HepG2 (cell line): ENCODE measurements at regions not wholly inside any gene's neighbourhood (a gene's known extent, or its start where the extent isn't known, plus 50 kb on each side); places are given as distances from the start of the nearest gene placed in this dataset.

Source experiments
- ATAC-seq: fragments of 200-7000 bp; cut with Tn5 transposase; 3 replicates; pipeline ENCODE4 v1.9.1; 2020; ENCODE audit warnings: mild to moderate bottlenecking, moderate library complexity
- BruUV-seq: library from RNA; stranded (reverse); fragments of 400-500 nt; replicated peaks from 2 replicates; lab custom pipeline; 2021; lab: Mats Ljungman, UMichigan
- CTCF ChIA-PET: fragments of 300-600 bp; formaldehyde crosslinking; extraction: SDS; loops from one replicate; lab custom pipeline; 2021; ENCODE audit warnings: low total read pairs, inconsistent platforms, low intra/inter-chr PET ratio; lab: Yijun Ruan, JAX
- POLR2A ChIA-PET: fragments of 350-600 bp; sonication (Branson Sonifier 250); formaldehyde crosslinking; loops from one replicate; lab custom pipeline; 2020; ENCODE audit warnings: antibody characterized with exemption, inconsistent platforms; lab: Yijun Ruan, JAX
- DNase-seq: peaks from one replicate; pipeline ENCODE4 v3.0.0-alpha.2; 2015; ENCODE audit warnings: low spot score
- FAIRE-seq: peaks from 3 replicates; lab custom pipeline; 2011; peaks lifted over from hg19 to GRCh38; lab: Jason Lieb, UNC
- H2AFZ ChIP-seq: one replicate; pipeline ENCODE4 v1.6.1; 2011; ENCODE audit warnings: low read length, inconsistent platforms
- H3K27ac ChIP-seq: fragments of 300-600 bp; 3 replicates; pipeline ENCODE4 v1.8.0; 2011; ENCODE audit warnings: mixed run types, mild to moderate bottlenecking, mixed read lengths, low read length, inconsistent platforms; ENCODE audit not compliant: insufficient read depth; ENCODE audit errors: extremely low read length
- H3K27me3 ChIP-seq, 2 experiments: fragments of 200-600 bp in 1 of 2; 2 replicates in 1 of 2; 3 replicates in 1 of 2; pipeline versions ENCODE4 v1.6.0 to v1.8.0; 2011; ENCODE audit warnings: low read length in 2 of 2, mild to moderate bottlenecking in 2 of 2, moderate library complexity in 2 of 2, inconsistent platforms in 1 of 2; ENCODE audit not compliant: insufficient read depth in 2 of 2, control insufficient read depth in 1 of 2
- H3K36me3 ChIP-seq, 2 experiments: fragments of 200-600 bp in 1 of 2; replicated peaks in 1 of 2; 2 replicates in 1 of 2; 3 replicates in 1 of 2; pipeline versions ENCODE4 v1.5.1 to v1.8.0; 2011; ENCODE audit warnings: low read length in 2 of 2, inconsistent platforms in 1 of 2; ENCODE audit not compliant: insufficient read depth in 2 of 2, control insufficient read depth in 1 of 2
- H3K4me1 ChIP-seq: 2 replicates; pipeline ENCODE4 v1.5.1; 2012; ENCODE audit warnings: low read length, inconsistent platforms; ENCODE audit not compliant: insufficient read depth
- H3K4me2 ChIP-seq: 2 replicates; pipeline ENCODE4 v1.6.0; 2011; ENCODE audit warnings: low read depth, low read length, inconsistent platforms
- H3K4me3 ChIP-seq, 3 experiments: fragments of 200-600 bp in 1 of 3; sonication (generic), shearing (Covaris generic) in 1 of 3; replicated peaks in 1 of 3; 2 replicates each; pipeline ENCODE4 v1.5.1; 2011 to 2016; ENCODE audit warnings: low read length in 3 of 3, inconsistent platforms in 2 of 3, low read depth in 2 of 3, mild to moderate bottlenecking in 2 of 3, control low read depth in 1 of 3, mixed read lengths in 1 of 3; ENCODE audit not compliant: insufficient read depth in 1 of 3
- H3K79me2 ChIP-seq: one replicate; pipeline ENCODE4 v1.6.1; 2011; ENCODE audit warnings: low read length, inconsistent platforms; ENCODE audit not compliant: insufficient read depth
- H3K9ac ChIP-seq: 2 replicates; pipeline ENCODE4 v1.6.0; 2011; ENCODE audit warnings: mild to moderate bottlenecking, low read depth, low read length, inconsistent platforms; ENCODE audit not compliant: insufficient read depth
- H3K9me3 ChIP-seq: 2 replicates; pipeline ENCODE4 v1.5.1; 2012; ENCODE audit warnings: mild to moderate bottlenecking, low read length
- H4K20me1 ChIP-seq: 2 replicates; pipeline ENCODE4 v1.6.0; 2011; ENCODE audit warnings: inconsistent platforms, mild to moderate bottlenecking, low read length, moderate library complexity; ENCODE audit not compliant: insufficient read depth
- ATF7-NPFF ChIP-seq: sonication (generic); formaldehyde crosslinking; IDR thresholded peaks from 2 replicates; pipeline ENCODE4 v1.8.1; 2023; ENCODE audit warnings: mild to moderate bottlenecking, low read depth, missing genetic modification reagents, moderate library complexity
- CCAR2 ChIP-seq: fragments of 200-400 bp; formaldehyde crosslinking; optimal IDR thresholded peaks from 2 replicates; pipeline ENCODE3; 2018; ENCODE audit warnings: low read depth, mild to moderate bottlenecking, low read length, moderate library complexity
- CHD2 ChIP-seq: IDR thresholded peaks from 2 replicates; pipeline ENCODE4 v1.6.1; 2011; ENCODE audit warnings: low read depth, low read length, improper control_type of control experiment
- E2F5 ChIP-seq: sonication (generic); formaldehyde crosslinking; conservative IDR thresholded peaks from 2 replicates; pipeline ENCODE4 v1.4.0; 2020; ENCODE audit warnings: missing genetic modification reagents
- HIVEP1 ChIP-seq: sonication (generic); formaldehyde crosslinking; IDR thresholded peaks from 2 replicates; pipeline ENCODE4 v1.4.0; 2020; ENCODE audit warnings: mild to moderate bottlenecking, missing genetic modification reagents
- MEIS2 ChIP-seq: sonication (generic); formaldehyde crosslinking; IDR thresholded peaks from 2 replicates; pipeline ENCODE4 v1.9.0; 2021; ENCODE audit warnings: mild to moderate bottlenecking, missing genetic modification reagents
- MTA3 ChIP-seq: sonication (generic); formaldehyde crosslinking; IDR thresholded peaks from 2 replicates; pipeline ENCODE4 v1.4.0; 2020; ENCODE audit warnings: missing genetic modification reagents
- MXI1 ChIP-seq: IDR thresholded peaks from 3 replicates; pipeline ENCODE4 v1.6.1; 2012; ENCODE audit warnings: low read depth, low read length, inconsistent platforms, borderline replicate concordance
- NR0B2 ChIP-seq: sonication (generic); formaldehyde crosslinking; IDR thresholded peaks from 2 replicates; pipeline ENCODE4 v1.4.0; 2020; ENCODE audit warnings: mild to moderate bottlenecking, missing genetic modification reagents
- SNAPC2 ChIP-seq: sonication (generic); formaldehyde crosslinking; IDR thresholded peaks from 2 replicates; pipeline ENCODE4 v1.8.1; 2022; ENCODE audit warnings: mild to moderate bottlenecking, missing genetic modification reagents
- SOX13 ChIP-seq, 3 experiments: fragments of 450-650 bp in 1 of 3; sonication (generic) in 1 of 3; formaldehyde crosslinking in 1 of 3; IDR thresholded peaks in 2 of 3; conservative IDR thresholded peaks in 1 of 3; 2 replicates each; pipeline versions ENCODE4 v1.5.0 to v1.6.1; 2016 to 2020; ENCODE audit warnings: antibody characterized with exemption in 1 of 3, mild to moderate bottlenecking in 1 of 3, missing compliant biosample characterization in 1 of 3, missing genetic modification reagents in 1 of 3, moderate library complexity in 1 of 3
- TAF1 ChIP-seq: sonication (generic); formaldehyde crosslinking; IDR thresholded peaks from 2 replicates; pipeline ENCODE4 v1.4.0; 2020; ENCODE audit warnings: missing genetic modification reagents
- ZFYVE20 ChIP-seq: sonication (generic); formaldehyde crosslinking; IDR thresholded peaks from 2 replicates; pipeline ENCODE4 v1.8.0; 2023; ENCODE audit warnings: low read depth, mild to moderate bottlenecking, moderate library complexity, missing genetic modification reagents, borderline replicate concordance
- ZNF30 ChIP-seq: sonication (generic); formaldehyde crosslinking; IDR thresholded peaks from 2 replicates; pipeline ENCODE4 v1.5.0; 2020; ENCODE audit warnings: mild to moderate bottlenecking, missing genetic modification reagents
- ZNF331 ChIP-seq: sonication (generic); formaldehyde crosslinking; IDR thresholded peaks from 2 replicates; pipeline ENCODE4 v1.4.0; 2020; ENCODE audit warnings: missing genetic modification reagents
- ZNF512B ChIP-seq: sonication (generic); formaldehyde crosslinking; IDR thresholded peaks from 2 replicates; pipeline ENCODE4 v1.5.1; 2020; ENCODE audit warnings: missing genetic modification reagents, mild to moderate bottlenecking, borderline replicate concordance
- ZNF543 ChIP-seq: sonication (generic); formaldehyde crosslinking; IDR thresholded peaks from 2 replicates; pipeline ENCODE4 v1.4.0; 2020; ENCODE audit warnings: mild to moderate bottlenecking, missing genetic modification reagents
- ZXDC ChIP-seq: sonication (generic); formaldehyde crosslinking; IDR thresholded peaks from 2 replicates; pipeline ENCODE4 v1.5.0; 2020; ENCODE audit warnings: mild to moderate bottlenecking, missing genetic modification reagents
- WGBS: methylation state at CpG from one replicate; pipeline ENCODE4 v1.1.6; 2017; ENCODE audit warnings: low lambda C conversion rate; 5-methylcytosine and 5-hydroxymethylcytosine counted together
- in situ Hi-C: cut with HindIII; loops from 2 replicates; pipeline ENCODE4 v1.10.0; 2017; ENCODE audit warnings: low pct_unique_long_range_greater_than_20kb; ENCODE audit not compliant: extremely low pct_ligation_motif_present
- intact Hi-C: fragments of 100-400 bp; cut with micrococcal nuclease; formaldehyde crosslinking; loops from one replicate; pipeline ENCODE4 v1.10.0; 2022; ENCODE audit not compliant: unreplicated experiment

GRCh38 chr1:216902669-216903381 is 179.6 kb upstream of the ESRRG start:
- H3K79me2 ChIP-seq, result no peaks in the 10 kb centered on the region
- peak overlapping the region; percentile 5 for H2AFZ ChIP-seq
- FAIRE-seq, result peak; percentile 53
- peak; percentile 78 for ATAC-seq
- in situ Hi-C loops, result no loop called here
- ChIA-PET POLR2A (no interaction called here), CTCF (no interaction called here)
- H3K4me2 ChIP-seq, result peak overlapping the region; percentile 0; the same call in 1 of the 2 replicates
- H3K36me3 ChIP-seq, result no peaks in the 10 kb centered on the region
- H4K20me1 ChIP-seq, result no peaks in the 10 kb centered on the region
- 16% methylated on average over 5 of the region's 5 CpGs for WGBS
- no peaks in the 10 kb centered on the region for H3K27me3 ChIP-seq
- intact Hi-C loops, result no loop called here
- no peaks in the 10 kb centered on the region for H3K9me3 ChIP-seq
- no TSS peak for BruUV-seq
- peak; percentile 55 for DNase-seq
- H3K9ac ChIP-seq, result no peak overlapping the region
- H3K27ac ChIP-seq, result no peak overlapping the region
- H3K4me1 ChIP-seq, result peaks cover 34% of the 10 kb centered on the region
- H3K4me3 ChIP-seq, result no peak overlapping the region
- TF ChIP-seq MEIS2 (CRISPR knock-in tag) (no peak), ZNF331 (CRISPR knock-in tag) (no peak), SNAPC2 (CRISPR knock-in tag) (no peak), ZXDC (CRISPR knock-in tag) (no peak), NR0B2 (CRISPR knock-in tag) (no peak), MXI1 (no peak), ZNF512B (CRISPR knock-in tag) (no peak), ZNF30 (no peak), E2F5 (CRISPR knock-in tag) (no peak), ZFYVE20 (CRISPR knock-in tag) (no peak), MTA3 (no peak), ZNF543 (no peak), HIVEP1 (CRISPR knock-in tag) (no peak), TAF1 (no peak), CCAR2 (no peak), SOX13 (IDR thresholded peaks at IDR 0.05) (no peak), SOX13 (CRISPR knock-in tag; conservative IDR thresholded peaks at IDR 0.05 in 1 of 2, IDR thresholded peaks at IDR 0.05 in 1 of 2) (peak in 1 of 2 experiments; percentile 66; a peak in 1 of 4 replicates), ATF7-NPFF (CRISPR knock-in tag) (no peak), CHD2 (no peak)
